ENCODE measurements at regions not wholly inside any gene's neighbourhood (a gene's known extent, or its start where the extent isn't known, plus 50 kb on each side); places are given as distances from the start of the nearest gene placed in this dataset.

DNA sequence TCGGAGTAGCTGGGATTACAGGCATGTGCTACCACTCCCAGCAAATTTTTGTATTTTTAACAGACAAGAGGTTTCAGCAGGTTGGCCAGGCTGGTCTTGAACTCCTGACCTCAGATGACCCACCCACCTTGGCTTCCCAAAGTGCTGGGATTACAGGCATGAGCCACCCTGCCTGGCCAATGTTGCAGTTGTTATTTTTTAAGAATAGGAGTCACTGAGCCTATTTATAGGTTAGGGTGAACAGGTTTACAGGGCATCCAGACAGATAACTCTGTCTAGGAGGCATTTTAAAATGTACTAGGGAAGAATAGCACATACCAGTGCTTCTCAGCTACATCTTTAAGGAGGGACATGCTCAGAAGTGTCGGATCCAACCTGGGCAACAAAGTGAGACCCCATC lies 60.1 kb upstream of the BNC2 start:
- no peak for DNase-seq

DNA sequence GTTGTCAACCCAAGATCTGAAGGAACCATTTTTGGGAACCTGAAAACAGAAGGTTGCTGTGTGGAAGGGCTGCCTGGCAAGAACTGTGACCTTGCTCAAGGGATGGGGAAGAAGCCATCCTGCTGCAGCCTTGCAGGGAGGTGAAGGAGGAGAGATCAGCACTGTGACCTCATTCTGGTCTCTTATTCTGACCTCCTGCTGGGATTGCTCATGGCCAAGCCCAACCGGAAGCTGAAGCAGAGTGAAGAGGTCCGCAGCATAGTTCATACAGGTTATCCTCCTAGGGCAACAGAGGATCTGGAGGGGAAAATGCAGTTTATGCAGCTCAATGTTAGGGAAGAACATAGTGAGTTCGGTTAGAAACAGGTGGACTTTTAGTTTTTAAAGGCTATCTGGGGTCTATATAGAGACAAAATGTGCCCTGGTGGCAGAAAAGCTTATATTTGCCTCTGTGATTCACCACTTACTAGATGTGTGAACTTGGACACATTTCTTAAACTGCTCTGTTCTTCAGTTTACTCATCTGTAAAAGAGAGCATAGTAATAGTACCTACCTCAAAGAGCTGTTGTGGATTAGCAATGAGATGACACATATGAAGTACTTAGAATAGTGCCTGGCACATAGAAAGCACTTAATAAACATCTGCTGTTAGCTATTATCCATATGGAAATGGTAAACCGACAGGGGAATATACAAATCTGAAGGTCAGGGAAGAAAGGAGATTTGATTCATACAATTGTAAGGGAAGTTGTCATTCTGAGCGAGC lies 57.9 kb upstream of the BNC2 start:
- DNase-seq: no peak

DNA sequence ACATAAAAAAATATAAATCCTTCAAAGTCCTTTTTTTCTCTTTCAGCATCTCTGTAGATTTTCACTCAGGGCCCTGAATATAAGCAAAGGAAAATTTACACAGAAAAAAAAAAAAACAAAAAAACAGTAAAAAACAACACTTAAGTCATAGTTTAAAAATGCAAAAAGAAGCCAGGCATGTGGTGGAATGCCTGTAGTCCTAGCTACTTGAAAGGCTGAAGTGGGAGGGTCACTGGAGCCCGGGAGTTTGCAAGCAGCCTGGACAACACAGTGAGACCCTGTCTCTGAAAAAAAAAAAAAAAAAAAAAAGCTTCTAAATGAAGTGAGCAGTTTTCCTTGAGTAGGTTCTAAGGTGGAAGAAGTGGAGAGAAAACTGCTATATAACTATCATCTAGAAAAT lies 55.0 kb upstream of the BNC2 start:
- DNase-seq: no peak

DNA sequence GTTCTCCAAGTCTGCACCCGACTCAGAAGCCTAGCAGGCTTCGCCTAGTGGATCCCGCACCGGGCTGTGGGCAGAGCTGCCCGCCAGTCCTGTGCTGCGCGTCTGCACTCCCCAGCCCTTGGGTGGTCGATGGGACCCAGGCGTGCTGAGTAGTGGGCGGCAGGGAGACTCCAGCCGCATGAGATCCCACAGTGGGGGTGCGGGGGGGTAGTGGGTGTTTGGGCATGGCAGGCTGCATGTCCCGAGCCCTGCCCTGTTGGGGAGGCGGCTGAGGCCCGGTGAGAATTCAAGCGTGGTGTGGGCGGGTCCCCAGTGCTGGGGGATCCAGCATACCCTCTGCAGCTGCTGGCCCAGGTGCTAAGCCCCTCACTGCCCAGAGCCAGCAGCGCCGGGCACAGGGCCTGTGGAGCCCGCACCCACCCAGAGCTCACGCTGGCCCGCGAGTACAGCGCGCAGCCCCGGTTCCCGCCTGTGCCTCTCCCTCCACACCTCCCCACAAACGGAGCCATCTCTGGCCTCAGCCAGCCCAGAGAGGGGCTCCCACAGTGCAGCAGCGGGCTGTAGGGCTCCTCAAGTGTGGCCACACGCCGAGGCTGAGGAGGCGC lies 53.9 kb upstream of the BNC2 start:
- no peak for DNase-seq

DNA sequence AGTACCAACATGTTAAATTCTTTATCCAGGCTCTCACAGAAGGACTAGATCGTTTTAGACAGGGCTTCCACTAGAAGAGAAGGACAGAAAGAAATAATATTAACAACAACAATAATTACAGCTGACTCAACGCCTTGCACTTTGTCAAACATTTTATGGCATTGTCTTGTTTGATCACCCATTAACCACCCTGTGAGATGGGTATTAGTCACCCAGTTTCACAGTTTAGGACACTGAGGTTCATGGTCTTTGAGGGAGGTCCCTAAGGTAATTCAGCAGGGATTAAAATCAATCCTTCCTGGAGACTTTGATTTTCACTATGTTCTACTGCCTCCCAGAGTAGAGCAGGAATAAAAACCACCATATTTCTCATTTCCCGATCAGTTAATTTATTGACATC lies 51.4 kb upstream of the BNC2 start:
- DNase-seq: no peak
